ENCODE measurements at regions not wholly inside any gene's neighbourhood (a gene's known extent, or its start where the extent isn't known, plus 50 kb on each side); places are given as distances from the start of the nearest gene placed in this dataset.
"Not testable (repeated sequence)": the region's sequence is repeated elsewhere in the genome, so short reads cannot be mapped to it uniquely, and the experiment has no call there.

GRCh38 chr6:113362301-113363047, 494.7 kb upstream of the MARCKS start:
- POLR2A ChIA-PET, result interaction anchor here (0.6 kb wide), 1 partner anchor 776 kb away, joined by 3 read pairs; no protein-coding TSS in a partner anchor
- CTCF ChIA-PET, result interaction anchor here (0.6 to 1.2 kb wide), 3 partner anchors 9 to 22 kb away, joined by 3 to 4 read pairs (median 4); no protein-coding TSS in a partner anchor
- no peak for ATAC-seq

GRCh38 chr6:113363048-113363798, 493.9 kb upstream of the MARCKS start:
- no peak for DNase-seq
- Mint-ChIP-seq H3K9me3 (ENCODE audit: low read depth) (no peaks in the 10 kb centered on the region), H3K36me3 (ENCODE audit: low read depth) (no peaks in the 10 kb centered on the region), H3K4me1 (peaks cover 3% of the 10 kb centered on the region), H3K4me3 (no peak overlapping the region), H3K27ac (no peak overlapping the region), H3K27me3 (no peaks in the 10 kb centered on the region)
- ATAC-seq, result no peak
- ChIA-PET POLR2A (no interaction called here), CTCF (interaction anchor here (0.6 to 1.2 kb wide), 4 partner anchors 9 to 246 kb away, joined by 3 to 5 read pairs (median 4); no protein-coding TSS in a partner anchor)
- intact Hi-C loops (cut with DNase I, micrococcal nuclease), result no loop called here

More at GRCh38 chr6:113362301-113363047, 494.7 kb upstream of the MARCKS start:
- Mint-ChIP-seq H3K9me3 (ENCODE audit: low read depth) (no peaks in the 10 kb centered on the region), H3K27ac (no peak overlapping the region), H3K36me3 (ENCODE audit: low read depth) (no peaks in the 10 kb centered on the region), H3K4me1 (peaks cover 3% of the 10 kb centered on the region), H3K4me3 (no peak overlapping the region), H3K27me3 (no peaks in the 10 kb centered on the region)
- no peak for DNase-seq
- intact Hi-C loops (cut with DNase I, micrococcal nuclease), result no loop called here

- intact Hi-C loops (cut with DNase I, micrococcal nuclease), result no loop called here
- no peak for ATAC-seq
- CTCF ChIA-PET, result no interaction called here
Measured at GRCh38 chr6:113363866-113364265, 493.3 kb upstream of the MARCKS start.

GRCh38 chr6:113364766-113365165, 492.4 kb upstream of the MARCKS start:
- Mint-ChIP-seq H3K27me3 (no peaks in the 10 kb centered on the region), H3K4me1 (peaks cover 3% of the 10 kb centered on the region), H3K9me3 (ENCODE audit: low read depth) (no peaks in the 10 kb centered on the region), H3K36me3 (ENCODE audit: low read depth) (no peaks in the 10 kb centered on the region), H3K27ac (no peak overlapping the region), H3K4me3 (no peak overlapping the region)
- ChIA-PET CTCF (no interaction called here), POLR2A (no interaction called here)
- ATAC-seq (no peak), DNase-seq (no peak)
- intact Hi-C loops (cut with DNase I, micrococcal nuclease), result no loop called here

More at GRCh38 chr6:113363866-113364265, 493.3 kb upstream of the MARCKS start:
- H3K9me3 Mint-ChIP-seq (ENCODE audit: low read depth), result no peaks in the 10 kb centered on the region
- DNase-seq, result no peak
- POLR2A ChIA-PET, result no interaction called here
- no peak overlapping the region for H3K27ac Mint-ChIP-seq
- no peak overlapping the region for H3K4me3 Mint-ChIP-seq
- no peaks in the 10 kb centered on the region for H3K36me3 Mint-ChIP-seq (ENCODE audit: low read depth)
- peaks cover 3% of the 10 kb centered on the region for H3K4me1 Mint-ChIP-seq
- no peaks in the 10 kb centered on the region for H3K27me3 Mint-ChIP-seq

- DNase-seq (no peak), ATAC-seq (no peak)
- CTCF ChIA-PET, result no interaction called here
- H3K27me3 Mint-ChIP-seq, result no peaks in the 10 kb centered on the region
- POLR2A ChIA-PET, result no interaction called here
- no peaks in the 10 kb centered on the region for H3K9me3 Mint-ChIP-seq (ENCODE audit: low read depth)
- H3K27ac Mint-ChIP-seq, result no peak overlapping the region
- no peaks in the 10 kb centered on the region for H3K36me3 Mint-ChIP-seq (ENCODE audit: low read depth)
- no peak overlapping the region for H3K4me3 Mint-ChIP-seq
- intact Hi-C loops (cut with DNase I, micrococcal nuclease), result no loop called here
- H3K4me1 Mint-ChIP-seq, result peaks cover 3% of the 10 kb centered on the region
Measured at GRCh38 chr6:113365191-113365590, 492.0 kb upstream of the MARCKS start.

- ChIA-PET POLR2A (no interaction called here), CTCF (no interaction called here)
- Mint-ChIP-seq H3K4me1 (peaks cover 3% of the 10 kb centered on the region), H3K36me3 (ENCODE audit: low read depth) (no peaks in the 10 kb centered on the region), H3K27me3 (no peaks in the 10 kb centered on the region), H3K9me3 (ENCODE audit: low read depth) (no peaks in the 10 kb centered on the region), H3K27ac (no peak overlapping the region), H3K4me3 (no peak overlapping the region)
- intact Hi-C loops (cut with DNase I, micrococcal nuclease), result no loop called here
- DNase-seq (no peak), ATAC-seq (no peak)
Measured at GRCh38 chr6:113366505-113366904, 490.6 kb upstream of the MARCKS start.

GRCh38 chr6:113370508-113371502, 486.3 kb upstream of the MARCKS start:
- Mint-ChIP-seq H3K27me3 (no peaks in the 10 kb centered on the region), H3K36me3 (ENCODE audit: low read depth) (no peaks in the 10 kb centered on the region), H3K4me1 (no peaks in the 10 kb centered on the region), H3K9me3 (ENCODE audit: low read depth) (no peaks in the 10 kb centered on the region), H3K4me3 (no peak overlapping the region), H3K27ac (no peak overlapping the region)
- DNase-seq (no peak), ATAC-seq (no peak)
- intact Hi-C loops (cut with DNase I, micrococcal nuclease), result no loop called here
- ChIA-PET CTCF (interaction anchor here (1.2 kb wide), 1 partner anchor 8 kb away, joined by 4 read pairs; no protein-coding TSS in a partner anchor), POLR2A (no interaction called here)

- ATAC-seq; H3K4me3 Mint-ChIP-seq; H3K27ac Mint-ChIP-seq; H3K9me3 Mint-ChIP-seq (ENCODE audit: low read depth); intact Hi-C loops (cut with DNase I, micrococcal nuclease); DNase-seq; POLR2A ChIA-PET; H3K4me1 Mint-ChIP-seq; H3K27me3 Mint-ChIP-seq; H3K36me3 Mint-ChIP-seq (ENCODE audit: low read depth): not testable (repeated sequence)
- CTCF ChIA-PET, result interaction anchor here (0.6 to 0.8 kb wide), 2 partner anchors 13 to 1013 kb away, joined by 3 to 4 read pairs; no protein-coding TSS in a partner anchor
Measured at GRCh38 chr6:113375466-113375865, 481.7 kb upstream of the MARCKS start.

- H3K4me1 Mint-ChIP-seq, result no peaks in the 10 kb centered on the region
- no peaks in the 10 kb centered on the region for H3K27me3 Mint-ChIP-seq
- no peak overlapping the region for H3K4me3 Mint-ChIP-seq
- H3K27ac Mint-ChIP-seq, result no peak overlapping the region
- intact Hi-C loops (cut with DNase I, micrococcal nuclease), result no loop called here
- DNase-seq (no peak), ATAC-seq (no peak)
- CTCF ChIA-PET, result interaction anchor here (0.6 kb wide), 2 partner anchors 13 to 40 kb away, joined by 3 to 4 read pairs; no protein-coding TSS in a partner anchor
- H3K9me3 Mint-ChIP-seq (ENCODE audit: low read depth), result no peaks in the 10 kb centered on the region
- POLR2A ChIA-PET, result interaction anchor here (0.6 kb wide), 2 partner anchors 24 to 496 kb away, joined by 3 to 5 read pairs; no protein-coding TSS in a partner anchor
- no peaks in the 10 kb centered on the region for H3K36me3 Mint-ChIP-seq (ENCODE audit: low read depth)
Measured at GRCh38 chr6:113375950-113376846, 480.9 kb upstream of the MARCKS start.

- no peak for DNase-seq
- Mint-ChIP-seq H3K9me3 (ENCODE audit: low read depth) (no peaks in the 10 kb centered on the region), H3K36me3 (ENCODE audit: low read depth) (no peaks in the 10 kb centered on the region), H3K27me3 (no peaks in the 10 kb centered on the region), H3K4me3 (no peak overlapping the region), H3K4me1 (no peaks in the 10 kb centered on the region), H3K27ac (no peak overlapping the region)
- no peak for ATAC-seq
- POLR2A ChIA-PET, result interaction anchor here (0.6 kb wide), 1 partner anchor 23 kb away, joined by 3 read pairs; no protein-coding TSS in a partner anchor
- intact Hi-C loops (cut with DNase I, micrococcal nuclease), result no loop called here
- CTCF ChIA-PET, result no interaction called here
Measured at GRCh38 chr6:113376847-113377165, 480.3 kb upstream of the MARCKS start.

Data from activated CD4-positive, alpha-beta T cell treated with anti-CD3 and anti-CD28 coated beads for 36 hours (primary cell).